DMS 273 (cell line): ENCODE measurements at regions not wholly inside any gene's neighbourhood (a gene's known extent, or its start where the extent isn't known, plus 50 kb on each side); places are given as distances from the start of the nearest gene placed in this dataset.
A peak's percentile ranks its signal among the peaks of the same experiment; 100 is the strongest.
"Not testable (repeated sequence)": the region's sequence is repeated elsewhere in the genome, so short reads cannot be mapped to it uniquely, and the experiment has no call there.

ENCODE experiments used
- DNase-seq: peaks from one replicate; lab custom pipeline; 2025; ENCODE audit not compliant: unreplicated experiment; lab: John Stamatoyannopoulos, UW

DNA sequence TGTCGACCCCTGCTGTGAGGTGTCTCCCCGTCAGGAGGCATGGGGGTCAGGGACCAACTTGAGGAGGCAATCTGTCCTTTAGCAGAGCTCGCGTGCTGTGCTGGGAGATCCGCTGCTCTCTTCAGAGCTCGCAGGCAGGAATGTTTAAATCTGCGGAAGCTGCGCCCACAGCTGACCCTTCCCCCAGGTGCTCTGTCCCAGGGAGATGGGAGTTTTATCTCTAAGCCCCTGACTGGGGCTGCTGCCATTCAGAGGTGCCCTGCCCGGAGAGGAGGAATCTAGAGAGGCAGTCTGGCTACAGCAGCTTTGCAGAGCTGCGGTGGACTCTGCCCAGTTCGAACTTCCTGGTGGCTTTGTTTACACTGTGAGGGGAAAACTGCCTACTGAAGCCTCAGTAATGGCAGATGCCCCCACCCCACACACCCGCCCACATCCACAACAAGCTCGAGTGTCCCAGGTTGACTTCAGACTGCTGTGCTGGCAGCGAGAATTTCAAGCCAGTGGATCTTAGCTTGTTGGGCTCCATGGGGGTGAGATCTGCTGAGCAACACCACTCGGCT is 133.1 kb downstream of the CENPC start:
- not testable (repeated sequence) for DNase-seq

GRCh38 chr4:67403342-67403741 is 142.0 kb downstream of the CENPC start:
- DNase-seq, result no peak

GRCh38 chr4:67401902-67402301 is 143.4 kb downstream of the CENPC start:
- DNase-seq, result no peak

GRCh38 chr4:67397931-67398330 is 147.4 kb downstream of the CENPC start:
- no peak for DNase-seq

DNA sequence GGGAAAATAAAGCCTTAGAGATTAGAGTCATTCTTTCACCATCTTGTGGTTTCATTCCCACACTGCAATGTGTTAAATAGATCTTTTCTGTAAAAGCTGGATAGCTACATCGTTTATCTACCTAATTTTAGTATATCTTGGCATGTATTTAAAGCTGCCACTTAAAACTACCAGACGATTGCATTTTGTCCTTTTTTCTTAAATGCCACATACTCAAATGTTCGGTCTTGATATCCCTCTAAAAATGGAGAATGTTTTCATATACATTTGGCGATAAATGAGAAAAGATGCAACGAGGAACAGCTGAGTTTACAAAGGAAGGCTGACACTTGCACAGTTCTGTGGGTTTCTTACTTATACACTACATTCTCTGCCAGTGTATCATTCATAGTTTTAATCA is 148.3 kb downstream of the CENPC start:
- DNase-seq, result no peak

DNA sequence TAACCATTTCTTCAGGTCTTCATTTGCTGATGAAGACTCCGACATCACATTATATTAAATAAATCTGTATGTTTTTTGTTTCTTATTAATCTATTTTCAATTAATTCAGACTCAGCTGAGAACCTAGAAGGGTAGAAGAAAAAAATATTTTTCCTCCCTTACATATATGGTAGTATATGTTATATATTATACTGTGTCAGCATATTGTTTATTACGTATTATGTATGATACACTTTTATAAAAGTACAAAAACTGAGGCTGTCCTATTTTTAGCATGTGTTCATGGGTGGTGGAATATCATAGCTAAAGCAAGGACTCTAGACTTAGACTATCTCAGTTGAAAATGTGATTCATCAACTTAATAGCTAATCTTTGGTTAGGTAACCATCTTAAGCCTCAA is 149.3 kb downstream of the CENPC start:
- no peak for DNase-seq

- no peak for DNase-seq
These were observed 150.4 kb downstream of the CENPC start for GRCh38 chr4:67394879-67395278.

GRCh38 chr4:67393699-67394281 is 151.5 kb downstream of the CENPC start:
- peak; percentile 59 for DNase-seq

- DNase-seq, result no peak
These were observed 152.3 kb downstream of the CENPC start for GRCh38 chr4:67393007-67393406.

- not testable (repeated sequence) for DNase-seq
These were observed 163.9 kb downstream of the CENPC start for GRCh38 chr4:67381406-67381804.

- not testable (repeated sequence) for DNase-seq
These were observed 164.4 kb downstream of the CENPC start for GRCh38 chr4:67380702-67381405.

DNA sequence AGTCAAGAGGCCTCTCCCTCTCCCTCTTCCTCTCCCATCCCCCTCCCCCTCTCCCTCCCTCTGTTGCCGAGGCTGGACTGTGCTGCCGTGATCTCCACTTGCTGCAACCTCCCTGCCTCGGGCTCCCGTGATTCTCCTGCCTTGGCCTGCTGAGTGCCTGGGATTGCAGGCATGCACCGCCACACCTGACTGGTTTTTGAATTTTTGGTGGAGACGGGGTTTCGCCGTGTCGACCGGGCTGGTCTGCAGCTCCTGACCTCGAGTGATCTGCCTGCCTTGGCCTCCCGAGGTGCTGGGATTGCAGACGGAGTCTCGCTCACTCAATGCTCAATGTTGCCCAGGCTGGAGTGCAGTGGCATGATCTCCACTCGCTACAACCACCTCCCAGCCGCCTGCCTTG is 165.1 kb downstream of the CENPC start:
- DNase-seq, result no peak

- no peak for DNase-seq
These were observed 170.0 kb downstream of the CENPC start for GRCh38 chr4:67375291-67375690.

DNA sequence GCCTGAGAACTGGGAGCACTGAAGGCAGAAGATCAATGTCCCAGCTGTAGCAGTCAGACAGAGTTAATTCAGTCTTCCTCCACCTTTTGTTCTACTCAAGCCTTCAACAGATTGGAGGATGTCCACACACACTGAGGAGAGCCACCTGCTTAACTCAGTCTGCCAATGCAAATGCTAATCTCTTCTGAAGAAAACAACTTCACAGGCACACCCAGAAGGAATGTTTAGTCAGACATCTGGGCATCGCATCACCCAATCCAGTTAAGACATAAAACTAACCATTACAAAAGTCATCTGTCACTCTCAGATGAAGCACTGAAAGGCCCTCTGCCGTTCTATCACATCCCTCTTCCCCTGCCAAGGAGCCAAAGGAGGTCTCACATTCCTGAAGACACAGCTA is 173.7 kb downstream of the CENPC start:
- DNase-seq, result peak; percentile 39

GRCh38 chr4:67366311-67366861 is 178.9 kb downstream of the CENPC start:
- no peak for DNase-seq

- peak; percentile 47 for DNase-seq
These were observed 179.6 kb downstream of the CENPC start for GRCh38 chr4:67365661-67366245.

DNA sequence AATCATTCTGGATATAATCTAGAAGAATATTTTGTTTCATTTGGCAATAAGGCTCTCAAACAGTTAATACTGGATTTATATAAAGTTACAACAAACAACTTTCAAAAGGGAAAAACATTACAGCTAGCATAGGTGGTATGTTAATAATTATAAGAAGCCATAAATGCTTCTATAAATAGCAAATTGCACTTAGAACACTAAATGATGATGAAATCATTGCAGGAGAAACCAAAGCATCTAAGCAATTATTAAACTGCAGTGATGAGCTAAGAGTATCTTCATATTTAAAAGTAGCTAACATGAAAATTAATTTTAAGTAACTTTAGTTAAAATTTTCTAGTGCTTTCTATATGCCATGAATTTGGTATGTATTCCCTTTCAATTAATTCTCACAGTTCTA is 189.5 kb downstream of the CENPC start:
- no peak for DNase-seq

DNA sequence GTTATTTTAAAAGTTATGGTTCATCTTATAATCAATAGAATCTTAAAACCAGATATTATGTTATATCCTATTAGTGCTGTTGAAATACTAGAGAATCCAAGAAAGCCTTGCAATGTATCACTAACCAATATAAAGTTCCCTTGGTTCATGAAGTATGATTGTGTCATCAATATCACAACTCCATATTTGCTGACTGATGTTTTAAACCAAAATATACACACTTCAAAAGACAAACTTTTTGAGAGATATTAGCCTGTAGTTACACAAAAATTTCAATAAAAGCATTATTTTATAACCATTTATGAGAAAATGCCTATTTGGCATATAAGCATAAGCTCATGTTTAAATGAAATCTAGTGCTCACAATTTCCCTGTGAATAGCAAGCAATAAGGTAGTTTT is 198.6 kb downstream of the CENPC start:
- no peak for DNase-seq

DNA sequence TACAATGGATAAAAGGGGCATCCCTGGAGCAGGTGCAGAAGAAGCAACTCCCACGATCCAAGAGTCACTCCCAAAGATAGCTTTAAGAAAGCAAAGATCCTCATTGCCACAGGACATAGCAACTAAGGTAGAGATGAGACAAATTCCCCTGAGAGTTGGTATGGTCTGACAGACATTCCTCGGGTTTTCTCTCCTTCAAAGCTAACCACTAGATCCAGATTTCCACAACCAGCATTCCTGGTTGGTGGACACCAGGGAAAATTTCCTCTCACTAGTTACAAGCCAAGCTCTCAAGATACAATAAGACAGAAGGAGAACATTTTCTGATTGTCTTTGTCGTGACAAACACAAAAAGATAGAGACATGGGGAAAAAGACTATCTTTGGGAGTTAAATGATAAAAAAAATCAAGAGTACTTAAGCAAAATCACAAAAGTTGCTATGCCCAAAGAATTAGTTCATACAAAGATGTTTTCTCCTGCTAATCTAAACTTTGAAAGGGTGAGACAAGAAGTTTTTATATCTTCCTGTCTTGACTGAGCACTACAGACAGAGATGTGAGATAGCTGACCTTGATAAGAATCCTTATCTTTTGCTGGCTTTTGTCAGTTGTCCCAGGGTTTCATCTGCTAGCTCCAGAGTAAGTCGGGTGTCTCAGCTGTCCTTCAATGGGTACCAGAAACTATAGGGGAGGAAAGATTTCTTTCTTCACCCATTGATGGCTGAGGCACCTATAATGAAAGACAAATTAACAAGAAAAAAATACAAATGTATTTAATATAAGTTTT is 200.5 kb downstream of the CENPC start:
- DNase-seq, result no peak

GRCh38 chr4:67343199-67343598 is 202.1 kb downstream of the CENPC start:
- DNase-seq, result peak; percentile 6

- DNase-seq, result no peak
These were observed 203.0 kb downstream of the CENPC start for GRCh38 chr4:67342291-67342690.
